ENCODE measurements at regions not wholly inside any gene's neighbourhood (a gene's known extent, or its start where the extent isn't known, plus 50 kb on each side); places are given as distances from the start of the nearest gene placed in this dataset.
"Not testable (repeated sequence)": the region's sequence is repeated elsewhere in the genome, so short reads cannot be mapped to it uniquely, and the experiment has no call there.

DNA sequence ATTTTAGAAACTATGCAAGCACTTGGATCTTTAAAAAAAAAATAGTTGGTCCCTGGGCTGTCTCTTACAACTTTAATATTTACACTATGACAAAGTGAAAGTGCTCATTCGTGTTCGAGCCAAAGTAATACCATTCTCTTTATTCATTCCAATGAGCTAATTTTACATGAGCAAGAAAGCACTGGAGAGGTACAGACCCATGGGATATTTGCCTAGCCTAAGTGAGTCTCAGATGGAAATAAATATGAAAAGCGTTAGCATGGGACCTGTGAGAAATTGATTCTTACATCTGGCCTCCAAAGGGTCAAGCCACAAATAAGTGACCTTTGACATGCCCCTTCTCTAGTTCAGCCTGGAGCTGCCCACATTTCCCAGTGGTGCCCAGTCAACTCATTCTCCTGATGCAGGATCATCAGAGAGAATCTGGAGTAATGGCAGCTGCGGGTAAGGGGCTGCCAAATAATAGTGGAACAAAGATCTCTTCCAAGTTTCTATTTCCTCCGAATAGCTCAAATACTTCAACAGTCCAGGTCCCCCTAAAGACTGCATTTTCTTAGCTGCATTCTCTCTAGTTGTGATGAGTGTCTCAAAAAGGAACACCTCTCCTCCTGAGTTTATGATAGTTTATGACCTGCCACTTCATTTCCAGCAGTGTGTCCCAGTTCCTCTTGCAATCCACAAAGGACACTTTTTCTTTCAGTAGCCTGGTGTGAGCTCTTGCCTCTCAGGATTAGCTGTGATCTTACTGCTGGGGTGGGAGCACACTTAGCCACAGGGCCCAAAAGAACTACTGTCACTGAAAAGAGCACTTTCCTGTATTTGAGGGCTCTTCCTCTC, 208.2 kb downstream of the DAD1 start:
- Histone ChIP-seq H3K27ac (peak overlapping the region; percentile 40 to 82), H3K4me3 (no peak overlapping the region)
- no peak for DNase-seq (ENCODE audit: low spot score)
- TF ChIP-seq, protein P1, sequence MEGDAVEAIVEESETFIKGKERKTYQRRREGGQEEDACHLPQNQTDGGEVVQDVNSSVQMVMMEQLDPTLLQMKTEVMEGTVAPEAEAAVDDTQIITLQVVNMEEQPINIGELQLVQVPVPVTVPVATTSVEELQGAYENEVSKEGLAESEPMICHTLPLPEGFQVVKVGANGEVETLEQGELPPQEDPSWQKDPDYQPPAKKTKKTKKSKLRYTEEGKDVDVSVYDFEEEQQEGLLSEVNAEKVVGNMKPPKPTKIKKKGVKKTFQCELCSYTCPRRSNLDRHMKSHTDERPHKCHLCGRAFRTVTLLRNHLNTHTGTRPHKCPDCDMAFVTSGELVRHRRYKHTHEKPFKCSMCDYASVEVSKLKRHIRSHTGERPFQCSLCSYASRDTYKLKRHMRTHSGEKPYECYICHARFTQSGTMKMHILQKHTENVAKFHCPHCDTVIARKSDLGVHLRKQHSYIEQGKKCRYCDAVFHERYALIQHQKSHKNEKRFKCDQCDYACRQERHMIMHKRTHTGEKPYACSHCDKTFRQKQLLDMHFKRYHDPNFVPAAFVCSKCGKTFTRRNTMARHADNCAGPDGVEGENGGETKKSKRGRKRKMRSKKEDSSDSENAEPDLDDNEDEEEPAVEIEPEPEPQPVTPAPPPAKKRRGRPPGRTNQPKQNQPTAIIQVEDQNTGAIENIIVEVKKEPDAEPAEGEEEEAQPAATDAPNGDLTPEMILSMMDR (IDR thresholded peaks at IDR 0.05) = no peak

DNA sequence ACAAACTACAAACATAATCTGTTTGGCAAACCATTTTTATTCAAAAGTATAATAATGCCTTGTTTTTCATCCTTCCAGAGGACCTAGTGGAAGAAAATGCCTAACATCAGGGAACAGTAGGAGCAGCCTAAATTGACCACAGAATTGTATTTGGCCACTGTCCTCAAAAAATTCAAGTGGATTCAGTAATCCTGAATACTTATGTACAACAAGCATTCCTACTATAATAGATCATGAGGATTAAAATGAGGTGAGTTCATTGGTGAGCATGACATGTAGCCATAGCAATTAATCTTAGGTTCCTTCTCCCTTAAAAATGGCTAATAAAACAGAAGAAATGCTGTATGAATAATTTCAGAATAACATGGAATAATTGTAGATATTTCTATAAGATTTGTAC, 209.3 kb downstream of the DAD1 start:
- H3K27ac ChIP-seq = peak overlapping the region in 1 of 2 donors; percentile 50
- TF ChIP-seq, protein P1 (IDR thresholded peaks at IDR 0.05) = no peak
- no peak overlapping the region for H3K4me3 ChIP-seq
- DNase-seq (ENCODE audit: low spot score) = no peak

DNA sequence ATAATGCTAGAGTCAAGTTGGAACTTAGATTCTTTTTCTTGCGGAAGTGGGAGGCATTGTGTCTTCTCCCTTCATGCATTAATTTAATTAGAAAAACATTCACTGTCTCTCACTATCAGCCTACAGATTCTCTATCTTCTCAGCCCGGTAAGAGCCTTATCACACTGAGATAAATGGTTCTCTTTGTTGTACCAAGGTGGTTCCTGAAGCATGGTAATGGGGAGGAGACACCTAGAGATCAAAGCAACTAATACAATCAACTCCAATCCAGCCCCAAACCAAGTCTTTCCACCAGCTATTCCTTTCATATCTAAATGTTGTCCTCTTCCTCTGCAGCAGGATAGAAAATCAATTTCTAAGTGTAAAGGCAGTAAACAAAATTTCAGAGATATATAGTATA, 210.8 kb downstream of the DAD1 start:
- no peak overlapping the region for H3K27ac ChIP-seq
- TF ChIP-seq, protein P1 (IDR thresholded peaks at IDR 0.05) = no peak
- no peak overlapping the region for H3K4me3 ChIP-seq
- DNase-seq (ENCODE audit: low spot score) = no peak

DNA sequence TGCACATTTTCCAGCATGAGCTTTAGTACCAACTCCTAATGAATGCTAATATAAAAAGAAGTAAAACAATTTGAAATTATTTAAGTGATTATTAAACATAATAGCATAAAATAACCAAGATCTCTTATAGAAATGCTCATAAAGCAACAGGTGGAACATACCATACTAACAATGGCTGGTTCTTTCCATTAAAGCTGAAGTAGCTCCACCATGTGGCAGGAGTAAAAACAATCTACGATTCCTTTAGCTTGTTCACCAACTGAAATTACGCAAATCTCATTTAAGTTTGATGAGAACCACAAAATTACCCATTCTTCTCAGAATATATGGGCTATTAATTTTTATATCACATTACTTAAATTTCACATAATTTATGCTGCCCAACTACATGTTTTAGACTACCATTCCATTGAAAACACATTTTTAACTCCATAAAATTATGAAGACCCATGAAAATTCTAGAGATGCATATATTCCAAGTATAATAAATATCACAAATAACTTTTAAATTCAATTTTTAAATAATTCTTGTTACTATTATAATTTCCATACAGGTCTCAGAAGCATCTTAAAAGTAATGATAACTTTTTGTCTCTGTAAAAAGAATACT, 213.6 kb downstream of the DAD1 start:
- H3K27ac ChIP-seq = no peak overlapping the region
- DNase-seq (ENCODE audit: low spot score) = no peak
- TF ChIP-seq, protein P1 (IDR thresholded peaks at IDR 0.05) = peak; percentile 19
- H3K4me3 ChIP-seq = no peak overlapping the region

DNA sequence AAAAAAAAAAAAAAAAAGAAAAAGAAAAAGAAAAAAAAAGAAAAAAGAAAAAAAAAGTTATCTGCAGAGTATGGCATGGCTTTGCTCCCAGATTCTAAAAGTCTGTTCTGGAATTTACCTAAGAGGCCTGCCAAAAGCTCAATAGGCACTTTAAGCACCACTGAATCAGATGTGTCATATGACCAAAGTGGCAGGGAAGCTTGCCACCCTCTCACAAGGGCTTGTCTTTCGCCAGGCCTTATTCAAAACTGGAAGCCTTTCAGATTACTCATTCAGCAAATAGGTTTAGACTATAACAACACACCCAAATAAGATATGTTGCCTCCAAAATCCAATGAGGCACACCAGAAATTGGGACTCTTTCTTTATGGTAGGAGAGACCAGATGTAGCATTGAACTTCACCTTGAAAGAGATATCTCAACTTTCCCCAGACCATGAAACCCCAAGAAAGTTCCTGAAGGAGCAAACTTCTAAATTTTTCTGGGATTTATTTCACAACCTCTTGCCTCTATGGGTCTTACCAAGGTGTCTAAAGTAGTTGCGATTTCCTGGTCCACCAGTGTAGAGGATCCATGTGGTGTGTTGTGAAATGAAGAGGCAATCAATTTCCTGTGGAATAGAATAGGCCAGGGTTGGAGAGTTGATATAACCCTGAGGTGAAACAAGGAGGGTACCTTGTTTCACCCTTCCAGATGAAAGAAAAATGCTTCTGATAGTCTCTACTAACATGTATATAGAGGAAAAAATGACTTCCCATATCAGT, 218.8 kb downstream of the DAD1 start:
- Histone ChIP-seq H3K27ac (peak overlapping the region; percentile 36 to 71), H3K4me3 (no peak overlapping the region)
- DNase-seq (ENCODE audit: low spot score) = no peak
- TF ChIP-seq, protein P1 (IDR thresholded peaks at IDR 0.05) = no peak

DNA sequence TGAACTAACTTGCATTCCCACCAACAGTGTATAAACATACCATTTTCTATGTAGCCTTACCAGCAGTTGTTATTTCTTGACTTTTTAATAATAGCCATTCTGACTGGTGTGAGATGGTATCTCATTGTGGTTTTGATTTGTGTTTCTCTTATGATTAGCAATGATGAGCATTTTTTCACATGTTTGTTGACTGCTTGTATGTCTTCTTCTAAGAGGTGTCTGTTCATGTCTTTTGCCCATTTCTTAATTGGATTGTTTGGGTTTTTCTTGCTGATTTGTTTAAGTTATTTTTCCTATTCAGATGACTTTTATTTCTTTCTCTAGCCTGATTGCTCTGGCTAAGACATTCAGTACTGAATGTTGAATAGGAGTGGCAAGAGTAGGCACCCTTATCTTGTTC, 230.3 kb downstream of the DAD1 start:
- TF ChIP-seq, protein P1 (IDR thresholded peaks at IDR 0.05) = no peak
- Histone ChIP-seq H3K4me3 (no peak overlapping the region), H3K27ac (no peak overlapping the region)
- DNase-seq (ENCODE audit: low spot score) = no peak

DNA sequence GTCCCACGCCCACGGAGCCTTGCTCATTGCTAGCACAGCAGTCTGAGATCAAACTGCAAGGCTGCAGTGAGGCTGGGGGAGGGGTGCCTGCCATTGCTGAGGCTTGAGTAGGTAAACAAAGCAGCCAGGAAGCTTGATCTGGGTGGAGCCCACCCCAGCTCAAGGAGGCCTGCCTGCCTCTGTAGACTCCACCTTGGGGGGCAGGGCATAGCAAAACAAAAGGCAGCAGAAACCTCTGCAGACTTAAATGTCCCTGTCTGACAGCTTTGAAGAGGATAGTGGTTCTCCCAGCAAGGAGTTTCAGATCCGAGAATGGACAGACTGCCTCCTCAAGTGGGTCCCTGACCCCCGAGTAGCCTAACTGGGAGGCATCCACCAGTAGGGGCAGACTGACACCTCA, 239.7 kb downstream of the DAD1 start:
- not testable (repeated sequence) for DNase-seq (ENCODE audit: low spot score); H3K27ac ChIP-seq; H3K4me3 ChIP-seq
